Right lung (tissue), 2 donors: ENCODE measurements at regions not wholly inside any gene's neighbourhood (a gene's known extent, or its start where the extent isn't known, plus 50 kb on each side); places are given as distances from the start of the nearest gene placed in this dataset.

Source experiments
- DNase-seq, 2 donors: peaks; one replicate each; pipeline ENCODE4 v3.0.0-alpha.2; 2013

GRCh38 chr7:128167791-128168666, 73.0 kb upstream of the LEP start:
- peak in 1 of 2 donors; percentile 5 for DNase-seq

- peak; percentile 26 to 46 for DNase-seq
These were observed 72.3 kb upstream of the LEP start for GRCh38 chr7:128168667-128169210.

- no peak for DNase-seq
These were observed 70.6 kb upstream of the LEP start for GRCh38 chr7:128170461-128170860.

GRCh38 chr7:128171342-128171918, 69.6 kb upstream of the LEP start:
- DNase-seq = no peak

GRCh38 chr7:128172151-128172550, 68.9 kb upstream of the LEP start:
- DNase-seq = no peak

- no peak for DNase-seq
These were observed 68.1 kb upstream of the LEP start for GRCh38 chr7:128172963-128173362.

- no peak for DNase-seq
These were observed 66.7 kb upstream of the LEP start for GRCh38 chr7:128174386-128174785.

- no peak for DNase-seq
These were observed 64.4 kb upstream of the LEP start for GRCh38 chr7:128176696-128177095.

GRCh38 chr7:128177768-128178550, 63.1 kb upstream of the LEP start:
- DNase-seq = no peak

GRCh38 chr7:128178611-128179010, 62.5 kb upstream of the LEP start:
- DNase-seq = no peak

- DNase-seq = no peak
These were observed 52.5 kb upstream of the LEP start for GRCh38 chr7:128188396-128189230.

GRCh38 chr7:128189231-128189930, 51.7 kb upstream of the LEP start:
- no peak for DNase-seq

- DNase-seq = no peak
These were observed 50.9 kb upstream of the LEP start for GRCh38 chr7:128190051-128190647.

- no peak for DNase-seq
These were observed 49.8 kb upstream of the LEP start for GRCh38 chr7:128191136-128191844.
